SK-MEL-5 (cell line): ENCODE measurements at regions not wholly inside any gene's neighbourhood (a gene's known extent, or its start where the extent isn't known, plus 50 kb on each side); places are given as distances from the start of the nearest gene placed in this dataset.
"Not testable (repeated sequence)": the region's sequence is repeated elsewhere in the genome, so short reads cannot be mapped to it uniquely, and the experiment has no call there.

ENCODE experiments used
- DNase-seq: peaks from one replicate; pipeline ENCODE4 v3.0.0-alpha.2; 2016; ENCODE audit warnings: low read depth, low spot score
- in situ Hi-C: cut with HindIII; loops from 2 replicates; pipeline ENCODE4 v1.10.0; 2016; ENCODE audit warnings: low sequenced_read_pairs, high pct_unique_total_duplicates, low pct_unique_long_range_greater_than_20kb

GRCh38 chr9:32161720-32162119 lies 222.7 kb upstream of the ACO1 start:
- in situ Hi-C loops, result no loop called here
- DNase-seq, result no peak

GRCh38 chr9:32166316-32166715 lies 218.1 kb upstream of the ACO1 start:
- DNase-seq, in situ Hi-C loops: not testable (repeated sequence)

- DNase-seq, result no peak
- in situ Hi-C loops, result no loop called here
Observed at GRCh38 chr9:32171339-32171738, 213.1 kb upstream of the ACO1 start.

- in situ Hi-C loops, result no loop called here
- DNase-seq, result no peak
Observed at GRCh38 chr9:32172256-32172655, 212.2 kb upstream of the ACO1 start.

DNA sequence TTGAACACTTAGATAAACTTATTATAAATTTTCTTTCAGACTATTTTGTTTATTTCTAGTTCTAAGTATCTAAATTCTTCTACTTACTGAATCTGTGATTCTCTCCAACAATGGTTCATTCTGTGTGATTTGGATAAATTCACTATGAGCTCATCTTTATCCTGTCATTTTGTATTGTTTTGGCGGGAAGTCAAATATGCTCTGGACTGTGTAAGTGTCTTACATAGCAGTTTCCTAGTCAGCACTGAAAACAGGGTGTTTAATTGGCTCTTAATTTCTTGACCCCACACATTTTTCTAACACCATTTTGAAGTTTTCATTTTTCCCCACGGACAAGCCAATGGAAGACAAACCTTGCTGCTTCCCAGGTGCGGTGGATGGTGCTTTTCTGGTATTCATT lies 207.0 kb upstream of the ACO1 start:
- DNase-seq, result no peak

DNA sequence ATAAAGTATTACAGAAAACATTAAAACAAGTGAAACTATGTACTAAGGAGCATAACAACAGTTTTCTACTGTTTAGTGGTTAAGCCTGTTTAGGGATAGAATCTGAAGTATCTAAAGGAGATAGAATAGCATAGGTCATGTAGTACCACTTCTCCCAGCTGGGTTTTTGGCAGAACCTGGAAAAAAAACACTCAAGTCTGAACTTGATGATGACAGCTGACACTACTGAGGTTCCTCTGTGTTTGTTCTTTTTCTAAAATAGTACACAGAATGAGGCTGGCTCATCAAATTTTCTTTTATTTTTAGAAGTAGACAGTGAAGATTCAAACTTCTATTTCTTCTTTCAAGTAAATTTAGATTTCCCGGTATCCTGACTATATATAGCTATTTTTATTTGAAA lies 203.8 kb upstream of the ACO1 start:
- DNase-seq, result no peak
- in situ Hi-C loops, result no loop called here

More for the DNA sequence above, 207.0 kb upstream of the ACO1 start:
- in situ Hi-C loops, result no loop called here

- in situ Hi-C loops, result no loop called here
- no peak for DNase-seq
Observed at GRCh38 chr9:32200241-32200640, 184.2 kb upstream of the ACO1 start.

DNA sequence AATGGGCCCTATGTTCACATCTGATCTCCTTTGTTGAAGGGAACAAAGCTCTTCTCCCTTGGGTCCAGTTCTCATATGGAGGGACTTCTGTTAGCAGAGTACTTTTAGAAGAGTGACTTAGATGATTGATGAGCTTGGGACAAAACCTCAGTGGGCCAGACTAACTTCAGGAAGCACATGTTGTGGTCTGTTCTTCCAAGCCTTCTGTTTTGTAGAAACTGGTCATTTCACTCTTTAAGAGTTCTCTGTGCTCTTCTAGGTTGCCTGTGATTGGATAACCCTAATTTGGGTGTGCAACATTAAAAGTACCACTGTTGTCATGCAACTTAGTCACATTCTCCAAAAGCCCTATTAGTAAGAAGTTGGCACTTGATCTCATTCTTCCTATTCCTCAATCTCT lies 183.5 kb upstream of the ACO1 start:
- no peak for DNase-seq
- in situ Hi-C loops, result no loop called here

- in situ Hi-C loops, DNase-seq: not testable (repeated sequence)
Observed at GRCh38 chr9:32209164-32209563, 175.3 kb upstream of the ACO1 start.

DNA sequence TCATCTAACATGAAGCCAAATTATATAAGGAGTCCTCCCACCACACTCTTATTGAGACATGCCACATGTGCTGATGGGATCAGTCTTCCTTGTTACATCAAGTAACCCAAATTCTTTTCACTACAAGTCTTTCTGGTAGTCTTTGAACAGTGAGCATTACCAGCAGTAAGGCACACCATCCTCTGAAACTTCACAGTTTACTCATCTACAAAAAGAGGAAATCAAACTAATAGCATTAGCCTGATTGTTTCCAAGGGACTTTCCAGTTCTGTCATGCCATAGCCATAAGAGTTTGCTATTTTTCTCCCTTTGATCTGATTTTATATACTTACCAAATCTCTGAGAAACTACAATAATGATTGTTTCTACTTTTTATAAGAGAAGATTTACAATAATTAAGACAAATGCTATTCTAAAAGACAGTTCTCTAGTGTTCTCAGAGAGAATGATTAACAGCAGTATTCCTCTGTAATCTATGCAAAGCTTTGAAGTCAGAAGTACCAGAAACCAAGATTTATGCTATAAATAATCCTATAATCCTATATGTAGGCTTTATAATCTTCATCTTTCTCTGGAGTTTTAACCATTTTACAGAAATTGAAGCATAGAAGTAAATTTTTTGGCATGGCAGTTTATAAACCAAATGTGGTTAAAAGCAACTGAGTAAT lies 166.2 kb upstream of the ACO1 start:
- in situ Hi-C loops, result no loop called here
- DNase-seq, result no peak

GRCh38 chr9:32220750-32221149 lies 163.7 kb upstream of the ACO1 start:
- in situ Hi-C loops, result no loop called here
- no peak for DNase-seq

- in situ Hi-C loops, result no loop called here
- no peak for DNase-seq
Observed at GRCh38 chr9:32234451-32234850, 150.0 kb upstream of the ACO1 start.

GRCh38 chr9:32247168-32247567 lies 137.3 kb upstream of the ACO1 start:
- in situ Hi-C loops, result no loop called here

GRCh38 chr9:32248189-32248712 lies 136.2 kb upstream of the ACO1 start:
- DNase-seq, result no peak
- in situ Hi-C loops, result no loop called here

More at GRCh38 chr9:32247168-32247567, 137.3 kb upstream of the ACO1 start:
- DNase-seq, result no peak

- peak; percentile 75 for DNase-seq
- in situ Hi-C loops, result no loop called here
Observed at GRCh38 chr9:32251539-32251938, 132.9 kb upstream of the ACO1 start.

GRCh38 chr9:32253731-32254130 lies 130.7 kb upstream of the ACO1 start:
- no peak for DNase-seq
- in situ Hi-C loops, result no loop called here

- in situ Hi-C loops, result no loop called here
- DNase-seq, result no peak
Observed at GRCh38 chr9:32255026-32255425, 129.4 kb upstream of the ACO1 start.

GRCh38 chr9:32258482-32258881 lies 126.0 kb upstream of the ACO1 start:
- in situ Hi-C loops, result no loop called here
- no peak for DNase-seq

DNA sequence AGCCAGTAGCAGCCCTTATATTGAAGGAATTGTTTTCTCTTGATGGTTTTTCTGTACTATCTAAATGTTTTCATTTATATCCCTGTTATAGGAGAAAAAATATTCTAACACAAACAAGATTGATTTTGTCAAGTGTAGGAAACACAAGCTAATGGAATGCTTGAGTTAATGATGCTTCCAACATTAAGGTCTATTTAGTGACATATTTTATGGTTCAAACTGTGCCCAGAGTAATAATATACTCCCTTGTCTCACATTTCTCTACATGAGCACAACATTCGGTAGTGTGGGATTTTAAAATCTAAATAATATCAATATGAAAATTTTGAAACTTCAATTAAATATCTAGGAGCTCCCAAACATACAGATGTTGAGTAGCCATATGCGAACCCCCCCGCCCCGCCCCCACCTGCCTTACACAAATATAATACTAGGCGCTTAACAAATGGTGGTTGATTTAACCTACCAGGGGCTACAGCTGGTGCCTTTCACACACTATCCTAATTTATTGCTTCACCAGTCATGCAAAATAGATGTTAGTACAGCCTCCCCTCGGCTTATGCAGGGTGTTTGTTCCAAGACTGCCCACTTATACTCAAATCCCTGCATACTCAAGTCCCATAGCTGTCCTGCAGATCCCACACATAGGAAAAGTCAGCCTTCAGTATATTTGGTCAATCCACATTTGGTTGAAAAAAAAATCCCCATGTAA lies 124.1 kb upstream of the ACO1 start:
- DNase-seq, result no peak
- in situ Hi-C loops, result no loop called here
